ENCODE measurements at regions not wholly inside any gene's neighbourhood (a gene's known extent, or its start where the extent isn't known, plus 50 kb on each side); places are given as distances from the start of the nearest gene placed in this dataset.

DNA sequence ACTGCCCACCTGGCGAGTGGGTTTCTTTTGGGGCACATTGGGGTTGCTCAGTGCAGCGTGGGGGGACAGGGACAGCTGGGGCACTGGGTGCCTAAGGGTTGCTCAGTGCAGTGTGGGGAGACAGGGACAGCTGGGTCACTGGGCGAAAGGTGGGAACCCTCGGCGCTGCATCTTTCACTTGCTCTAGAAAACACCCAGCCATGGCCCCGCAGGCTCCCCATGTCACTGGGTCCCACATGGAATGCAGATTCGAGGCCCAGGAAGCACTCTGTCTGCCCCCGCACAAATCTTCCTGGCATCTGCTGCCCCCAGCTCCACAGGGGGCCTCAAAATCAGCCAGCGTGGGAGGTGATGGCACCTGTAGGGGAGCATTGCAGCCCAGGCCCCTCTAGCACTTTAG, 229.3 kb downstream of the BRD1 start:
- H3K4me3 ChIP-seq, result no peak overlapping the region
- H3K27ac ChIP-seq, result no peak overlapping the region
- peaks cover 0 to 5% of the 10 kb centered on the region in 2 donors for H3K9me3 ChIP-seq
- DNase-seq (ENCODE audit: low spot score), result no peak
- H3K27me3 ChIP-seq, result no peaks in the 10 kb centered on the region
- no peaks in the 10 kb centered on the region for H3K36me3 ChIP-seq
- H3K4me1 ChIP-seq, result no peaks in the 10 kb centered on the region
- TF ChIP-seq CTCF (IDR thresholded peaks at IDR 0.05), result no peak

DNA sequence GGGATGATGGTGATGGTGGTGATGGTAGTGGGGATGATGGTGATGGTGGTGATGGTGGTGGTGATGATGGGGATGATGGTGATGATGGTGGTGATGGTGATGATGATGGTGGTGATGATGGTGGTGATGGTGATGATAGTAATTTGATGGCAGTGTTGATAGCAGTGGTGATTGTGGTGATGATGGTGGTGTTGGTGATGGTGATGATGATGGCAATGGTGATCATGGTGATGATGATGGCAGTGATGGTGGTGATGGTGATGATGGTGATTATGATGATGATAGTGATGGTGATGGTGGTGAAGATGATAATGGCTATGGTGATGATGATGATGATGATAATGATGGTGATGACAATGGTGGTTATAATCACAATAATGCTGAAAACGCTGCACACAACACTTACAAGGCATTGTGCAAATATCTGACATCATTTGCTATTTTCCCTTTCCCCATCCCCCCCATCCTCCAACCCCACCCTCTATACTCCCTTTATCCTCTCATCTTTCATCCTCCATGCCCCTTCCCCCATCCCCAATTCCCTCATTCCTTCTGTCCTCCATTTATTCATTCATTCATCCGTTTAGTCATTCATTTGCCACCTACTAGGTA, 230.1 kb downstream of the BRD1 start:
- no peak for DNase-seq (ENCODE audit: low spot score)
- no peak overlapping the region for H3K27ac ChIP-seq
- H3K4me3 ChIP-seq, result no peak overlapping the region

DNA sequence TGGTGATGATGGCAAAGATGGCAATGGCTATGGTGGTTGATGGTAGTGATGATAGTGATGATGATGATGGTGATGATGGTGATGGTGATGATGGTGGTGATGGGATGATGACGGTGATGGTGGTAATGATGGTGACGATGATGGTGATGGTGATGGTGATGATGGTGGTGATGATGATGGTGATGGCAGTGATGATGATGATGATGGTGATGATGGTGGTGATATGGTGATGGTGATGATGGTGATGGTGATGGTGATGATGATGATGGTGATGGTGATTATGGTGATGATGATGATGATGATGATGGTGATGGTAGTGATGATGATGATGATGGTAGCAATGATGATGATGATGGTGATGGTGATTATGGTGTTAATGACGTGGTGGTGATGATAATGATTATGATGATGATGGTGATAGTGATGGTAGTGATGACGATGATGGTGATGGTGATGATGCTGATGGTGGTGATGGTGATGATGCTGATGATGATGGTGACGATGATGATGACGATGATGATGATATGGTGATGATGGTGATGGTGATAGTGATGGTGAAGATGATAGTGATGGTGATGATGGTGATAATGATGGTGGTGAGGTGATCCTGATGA, 232.1 kb downstream of the BRD1 start:
- Histone ChIP-seq H3K27me3 (no peaks in the 10 kb centered on the region), H3K27ac (no peak overlapping the region), H3K9me3 (peaks cover 0 to 5% of the 10 kb centered on the region in 2 donors), H3K36me3 (no peaks in the 10 kb centered on the region), H3K4me3 (no peak overlapping the region), H3K4me1 (no peaks in the 10 kb centered on the region)
- no peak for DNase-seq (ENCODE audit: low spot score)
- TF ChIP-seq CTCF (IDR thresholded peaks at IDR 0.05), result no peak

More for the DNA sequence above, 230.1 kb downstream of the BRD1 start:
- no peak for TF ChIP-seq CTCF (IDR thresholded peaks at IDR 0.05)
- Histone ChIP-seq H3K27me3 (no peaks in the 10 kb centered on the region), H3K9me3 (peaks cover 0 to 5% of the 10 kb centered on the region in 2 donors), H3K4me1 (no peaks in the 10 kb centered on the region), H3K36me3 (no peaks in the 10 kb centered on the region)

DNA sequence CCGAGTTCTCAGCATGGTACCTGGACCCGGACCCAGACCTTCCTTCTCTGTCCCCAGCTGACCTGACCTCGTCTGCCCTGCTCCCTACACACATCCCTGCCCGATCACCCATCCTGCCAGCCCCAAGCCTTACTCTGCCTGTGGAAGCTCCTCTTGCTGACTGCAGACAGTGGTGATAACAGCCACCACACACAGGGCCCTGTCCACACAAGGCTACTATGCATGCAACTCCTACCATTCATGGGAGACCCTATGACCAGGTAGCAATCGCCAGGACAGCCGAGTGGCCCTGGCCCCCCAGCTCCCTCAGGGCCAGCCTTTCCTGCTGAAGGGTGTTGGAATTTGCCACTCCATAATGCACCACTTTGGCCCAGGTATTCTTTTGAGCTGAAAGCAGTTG, 233.6 kb downstream of the BRD1 start:
- Histone ChIP-seq H3K27ac (no peak overlapping the region), H3K36me3 (no peaks in the 10 kb centered on the region), H3K9me3 (peaks cover 0 to 5% of the 10 kb centered on the region in 2 donors), H3K4me1 (no peaks in the 10 kb centered on the region), H3K27me3 (no peaks in the 10 kb centered on the region), H3K4me3 (no peak overlapping the region)
- no peak for TF ChIP-seq CTCF (IDR thresholded peaks at IDR 0.05)
- no peak for DNase-seq (ENCODE audit: low spot score)

- H3K4me3 ChIP-seq, result no peak overlapping the region
- peaks cover 0 to 5% of the 10 kb centered on the region in 2 donors for H3K9me3 ChIP-seq
- DNase-seq (ENCODE audit: low spot score), result no peak
- no peaks in the 10 kb centered on the region for H3K27me3 ChIP-seq
- peak overlapping the region in 1 of 2 donors; percentile 13 for H3K27ac ChIP-seq
- no peak for TF ChIP-seq CTCF (IDR thresholded peaks at IDR 0.05)
- H3K4me1 ChIP-seq, result no peaks in the 10 kb centered on the region
- H3K36me3 ChIP-seq, result no peaks in the 10 kb centered on the region
These were observed 234.2 kb downstream of the BRD1 start for GRCh38 chr22:49593509-49593908.

Data from right atrium auricular region (tissue), 2 donors.